Common myeloid progenitor, CD34-positive (primary cell): ENCODE measurements at regions not wholly inside any gene's neighbourhood (a gene's known extent, or its start where the extent isn't known, plus 50 kb on each side); places are given as distances from the start of the nearest gene placed in this dataset.

ENCODE experiments used
- CTCF ChIA-PET: fragments of 350-600 bp; sonication (Branson Sonifier 250); formaldehyde crosslinking; loops from one replicate; lab custom pipeline; 2021; ENCODE audit warnings: antibody characterized with exemption; lab: Charles Lee
- POLR2A ChIA-PET: fragments of 350-600 bp; sonication (Branson Sonifier 250); formaldehyde crosslinking; loops from one replicate; lab custom pipeline; 2021; ENCODE audit warnings: antibody characterized with exemption; lab: Charles Lee
- DNase-seq, 3 donors: peaks; one replicate each; pipeline versions ENCODE4 v3.0.0 to v3.0.0-alpha.2; 2013
- H3K27ac ChIP-seq, 2 experiments: 1 replicate in 1 of 2; 2 replicates in 1 of 2; pipeline ENCODE4 v1.7.0; 2013; ENCODE audit warnings: inconsistent platforms in 2 of 2, low read length in 2 of 2, mild to moderate bottlenecking in 2 of 2, low read depth in 1 of 2, moderate library complexity in 1 of 2; ENCODE audit not compliant: severe bottlenecking in 2 of 2, insufficient read depth in 1 of 2, poor library complexity in 1 of 2
- H3K27me3 ChIP-seq, 5 experiments: replicated peaks in 2 of 5; 1 replicate in 3 of 5; 2 replicates in 2 of 5; pipeline versions ENCODE4 v1.6.1 to v1.7.0; 2013; ENCODE audit warnings: low read length in 4 of 5, mild to moderate bottlenecking in 2 of 5, moderate library complexity in 2 of 5, inconsistent platforms in 1 of 5; ENCODE audit not compliant: insufficient read depth in 5 of 5, control insufficient read depth in 4 of 5
- H3K36me3 ChIP-seq, 4 experiments: 1 replicate in 2 of 4; 2 replicates in 2 of 4; pipeline versions ENCODE4 v1.6.1 to v1.7.0; 2013; ENCODE audit warnings: low read length in 3 of 4, control low read depth in 1 of 4, mild to moderate bottlenecking in 1 of 4; ENCODE audit not compliant: control insufficient read depth in 4 of 4, insufficient read depth in 4 of 4
- H3K4me1 ChIP-seq, 4 experiments: 1 replicate in 3 of 4; 2 replicates in 1 of 4; pipeline versions ENCODE4 v1.6.1 to v1.7.1; 2013; ENCODE audit warnings: low read length in 3 of 4, mild to moderate bottlenecking in 3 of 4, control low read depth in 1 of 4, inconsistent platforms in 1 of 4, moderate library complexity in 1 of 4; ENCODE audit not compliant: control insufficient read depth in 4 of 4, insufficient read depth in 4 of 4; ENCODE audit errors: control extremely low read depth in 1 of 4
- H3K4me3 ChIP-seq, 7 experiments: 1 replicate in 4 of 7; 2 replicates in 3 of 7; pipeline versions ENCODE4 v1.5.1 to v1.7.0; 2013; ENCODE audit warnings: mild to moderate bottlenecking in 7 of 7, low read length in 6 of 7, moderate library complexity in 6 of 7, inconsistent platforms in 2 of 7, low read depth in 2 of 7, control low read depth in 1 of 7; ENCODE audit not compliant: insufficient read depth in 4 of 7, control insufficient read depth in 1 of 7; ENCODE audit errors: extremely low read depth in 1 of 7
- H3K9me3 ChIP-seq, 5 experiments: 1 replicate in 4 of 5; 2 replicates in 1 of 5; pipeline versions ENCODE4 v1.6.1 to v1.7.1; 2013; ENCODE audit warnings: low read length in 4 of 5, mild to moderate bottlenecking in 2 of 5, inconsistent platforms in 1 of 5, low read depth in 1 of 5, moderate library complexity in 1 of 5; ENCODE audit not compliant: control insufficient read depth in 4 of 5, insufficient read depth in 2 of 5; ENCODE audit errors: control extremely low read depth in 1 of 5
- WGBS: methylation state at CpG from one replicate; pipeline ENCODE4 v1.1.5; 2013; ENCODE audit not compliant: insufficient coverage; 5-methylcytosine and 5-hydroxymethylcytosine counted together

- 100% methylated on average over 2 of the region's 3 CpGs for WGBS
- no peaks in the 10 kb centered on the region for H3K27me3 ChIP-seq
- peaks cover 0 to 3% (median 0%) of the 10 kb centered on the region in 5 experiments for H3K9me3 ChIP-seq
- ChIA-PET CTCF (interaction anchor here (1.0 to 2.0 kb wide), 4 partner anchors 11 to 170 kb away, joined by 3 to 7 read pairs (median 4); no protein-coding TSS in a partner anchor), POLR2A (no interaction called here)
- H3K4me1 ChIP-seq = peaks cover 13 to 80% (median 58%) of the 10 kb centered on the region in 4 experiments
- DNase-seq = no peak
- H3K4me3 ChIP-seq = no peak overlapping the region
- no peaks in the 10 kb centered on the region for H3K36me3 ChIP-seq
- H3K27ac ChIP-seq = no peak overlapping the region
Observed at GRCh38 chr7:26547156-26547555, 255.5 kb downstream of the SNX10 start.

GRCh38 chr7:26549281-26549944 is 257.8 kb downstream of the SNX10 start:
- CTCF ChIA-PET = interaction anchor here (0.6 to 1.5 kb wide), 8 partner anchors 15 to 429 kb away, joined by 3 to 4 read pairs (median 3); no protein-coding TSS in a partner anchor
- Histone ChIP-seq H3K4me1 (peaks cover 17 to 80% (median 65%) of the 10 kb centered on the region in 4 experiments), H3K36me3 (no peaks in the 10 kb centered on the region), H3K27ac (peak overlapping the region in 1 of 2 experiments; percentile 44), H3K27me3 (no peaks in the 10 kb centered on the region), H3K9me3 (peaks cover 0 to 3% (median 0%) of the 10 kb centered on the region in 5 experiments), H3K4me3 (peak overlapping the region in 4 of 7 experiments; percentile 30 to 43 (median 34))
- 36% methylated on average over 11 of the region's 11 CpGs for WGBS
- POLR2A ChIA-PET = interaction anchor here (0.6 to 1.2 kb wide), 2 partner anchors 14 to 116 kb away, joined by 3 to 9 read pairs; no protein-coding TSS in a partner anchor
- DNase-seq = peak; percentile 85 to 92 (median 89)

GRCh38 chr7:26550492-26550891 is 258.8 kb downstream of the SNX10 start:
- Histone ChIP-seq H3K27me3 (no peaks in the 10 kb centered on the region), H3K4me1 (peaks cover 11 to 81% (median 67%) of the 10 kb centered on the region in 4 experiments), H3K27ac (no peak overlapping the region), H3K4me3 (no peak overlapping the region), H3K36me3 (no peaks in the 10 kb centered on the region), H3K9me3 (peaks cover 0 to 3% (median 0%) of the 10 kb centered on the region in 5 experiments)
- POLR2A ChIA-PET = no interaction called here
- no peak for DNase-seq
- CTCF ChIA-PET = interaction anchor here (1.1 to 2.2 kb wide), 3 partner anchors 9 to 28 kb away, joined by 3 to 10 read pairs (median 4); no protein-coding TSS in a partner anchor
- whole genome bisulfite sequencing = 67% methylated on average over 4 of the region's 5 CpGs

DNA sequence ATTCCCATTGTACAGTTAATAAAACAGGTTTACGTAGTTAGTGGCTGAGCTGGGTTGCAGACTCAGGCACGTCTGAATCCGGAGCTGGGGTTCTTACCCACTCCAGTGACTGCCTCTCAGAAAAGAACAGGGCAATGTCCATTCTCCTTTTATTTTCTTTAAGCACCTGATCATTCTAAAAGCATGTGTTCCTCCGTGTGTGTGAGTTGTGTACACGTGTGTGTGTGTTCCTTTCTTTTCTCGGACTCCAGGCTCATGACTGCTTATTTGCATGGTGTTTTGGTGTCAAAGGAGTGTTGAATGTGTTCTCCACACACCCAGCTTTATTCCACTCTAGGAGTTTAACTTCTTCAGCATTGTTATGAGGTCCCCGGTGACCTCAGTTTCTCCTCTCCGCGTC is 260.1 kb downstream of the SNX10 start:
- Histone ChIP-seq H3K27me3 (no peaks in the 10 kb centered on the region), H3K4me1 (peaks cover 11 to 88% (median 75%) of the 10 kb centered on the region in 4 experiments), H3K4me3 (peak overlapping the region in 1 of 7 experiments; percentile 37), H3K9me3 (peaks cover 0 to 3% (median 0%) of the 10 kb centered on the region in 5 experiments), H3K36me3 (no peaks in the 10 kb centered on the region), H3K27ac (no peak overlapping the region)
- 90% methylated on average over 5 of the region's 9 CpGs for WGBS
- POLR2A ChIA-PET = no interaction called here
- CTCF ChIA-PET = interaction anchor here (0.9 to 2.2 kb wide), 5 partner anchors 10 to 187 kb away, joined by 3 to 10 read pairs (median 3); no protein-coding TSS in a partner anchor
- DNase-seq = no peak

DNA sequence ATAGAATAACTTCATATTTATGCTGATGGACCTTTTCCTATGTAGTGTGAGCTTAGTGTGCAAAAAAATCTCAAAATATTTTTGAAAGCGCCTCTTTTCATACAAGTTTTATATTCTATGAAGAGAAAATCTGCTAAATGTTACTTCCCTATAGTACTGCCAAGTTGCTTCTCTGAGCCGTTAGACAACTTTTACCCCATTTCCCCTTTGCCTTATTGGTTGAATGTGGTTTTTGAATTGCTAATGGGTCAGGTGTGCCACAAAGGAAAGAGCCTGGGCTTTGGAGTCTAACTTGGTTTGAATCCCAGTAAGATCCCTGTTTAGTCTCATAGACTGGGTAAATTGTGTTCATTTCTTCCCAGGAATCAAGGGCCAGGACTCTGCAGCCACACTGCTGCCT is 261.5 kb downstream of the SNX10 start:
- DNase-seq = peak in 2 of 3 donors; percentile 62 to 79
- H3K27ac ChIP-seq = no peak overlapping the region
- H3K27me3 ChIP-seq = no peaks in the 10 kb centered on the region
- WGBS = no CpG with 5 or more reads among the region's 2 CpGs
- POLR2A ChIA-PET = no interaction called here
- peaks cover 11 to 86% (median 75%) of the 10 kb centered on the region in 4 experiments for H3K4me1 ChIP-seq
- CTCF ChIA-PET = interaction anchor here (0.6 to 1.4 kb wide), 3 partner anchors 10 to 474 kb away, joined by 3 to 4 read pairs (median 3); no protein-coding TSS in a partner anchor
- H3K4me3 ChIP-seq = peak overlapping the region in 1 of 7 experiments; percentile 14
- no peaks in the 10 kb centered on the region for H3K36me3 ChIP-seq
- H3K9me3 ChIP-seq = no peaks in the 10 kb centered on the region

DNA sequence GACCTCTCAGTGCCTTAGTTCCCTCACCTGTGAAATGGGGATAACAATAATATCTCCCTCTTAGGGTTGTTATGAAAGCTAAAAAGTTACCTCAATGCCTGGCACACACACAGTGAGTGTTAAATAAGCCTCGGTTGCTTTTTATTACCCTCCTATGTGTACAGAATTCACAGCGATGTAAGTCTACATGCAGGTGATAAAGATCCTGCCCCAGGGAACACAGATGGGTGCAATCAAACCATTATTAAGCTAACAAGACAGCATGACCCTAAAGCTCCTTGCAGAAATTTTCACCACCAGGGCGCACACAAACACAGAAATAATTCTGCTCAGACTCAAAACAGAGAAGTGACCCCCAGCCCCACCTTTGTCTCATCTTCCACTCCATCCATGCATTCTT is 261.9 kb downstream of the SNX10 start:
- H3K27ac ChIP-seq = no peak overlapping the region
- 88% methylated on average over 3 of the region's 3 CpGs for WGBS
- no peaks in the 10 kb centered on the region for H3K36me3 ChIP-seq
- H3K4me3 ChIP-seq = peak overlapping the region in 1 of 7 experiments; percentile 12
- H3K4me1 ChIP-seq = peaks cover 9 to 81% (median 71%) of the 10 kb centered on the region in 4 experiments
- no peaks in the 10 kb centered on the region for H3K27me3 ChIP-seq
- no peak for DNase-seq
- ChIA-PET POLR2A (no interaction called here), CTCF (interaction anchor here (0.6 to 1.4 kb wide), 4 partner anchors 10 to 475 kb away, joined by 3 to 4 read pairs (median 3); no protein-coding TSS in a partner anchor)
- no peaks in the 10 kb centered on the region for H3K9me3 ChIP-seq
